ENCODE measurements at regions not wholly inside any gene's neighbourhood (a gene's known extent, or its start where the extent isn't known, plus 50 kb on each side); places are given as distances from the start of the nearest gene placed in this dataset.

GRCh38 chr3:28103861-28104260 lies 137.6 kb upstream of the CMC1 start:
- Histone ChIP-seq H3K27me3 (no peaks in the 10 kb centered on the region), H3K27ac (no peak overlapping the region), H3K9me3 (peaks cover 12% of the 10 kb centered on the region in 2 donors), H3K4me1 (no peaks in the 10 kb centered on the region), H3K4me3 (no peak overlapping the region), H3K36me3 (no peaks in the 10 kb centered on the region)
- intact Hi-C loops (cut with DNase I) = no loop called here
- DNase-seq (ENCODE audit: low spot score in 2 of 2) = no peak
- TF ChIP-seq, protein P1, sequence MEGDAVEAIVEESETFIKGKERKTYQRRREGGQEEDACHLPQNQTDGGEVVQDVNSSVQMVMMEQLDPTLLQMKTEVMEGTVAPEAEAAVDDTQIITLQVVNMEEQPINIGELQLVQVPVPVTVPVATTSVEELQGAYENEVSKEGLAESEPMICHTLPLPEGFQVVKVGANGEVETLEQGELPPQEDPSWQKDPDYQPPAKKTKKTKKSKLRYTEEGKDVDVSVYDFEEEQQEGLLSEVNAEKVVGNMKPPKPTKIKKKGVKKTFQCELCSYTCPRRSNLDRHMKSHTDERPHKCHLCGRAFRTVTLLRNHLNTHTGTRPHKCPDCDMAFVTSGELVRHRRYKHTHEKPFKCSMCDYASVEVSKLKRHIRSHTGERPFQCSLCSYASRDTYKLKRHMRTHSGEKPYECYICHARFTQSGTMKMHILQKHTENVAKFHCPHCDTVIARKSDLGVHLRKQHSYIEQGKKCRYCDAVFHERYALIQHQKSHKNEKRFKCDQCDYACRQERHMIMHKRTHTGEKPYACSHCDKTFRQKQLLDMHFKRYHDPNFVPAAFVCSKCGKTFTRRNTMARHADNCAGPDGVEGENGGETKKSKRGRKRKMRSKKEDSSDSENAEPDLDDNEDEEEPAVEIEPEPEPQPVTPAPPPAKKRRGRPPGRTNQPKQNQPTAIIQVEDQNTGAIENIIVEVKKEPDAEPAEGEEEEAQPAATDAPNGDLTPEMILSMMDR (IDR thresholded peaks at IDR 0.05) = no peak

DNA sequence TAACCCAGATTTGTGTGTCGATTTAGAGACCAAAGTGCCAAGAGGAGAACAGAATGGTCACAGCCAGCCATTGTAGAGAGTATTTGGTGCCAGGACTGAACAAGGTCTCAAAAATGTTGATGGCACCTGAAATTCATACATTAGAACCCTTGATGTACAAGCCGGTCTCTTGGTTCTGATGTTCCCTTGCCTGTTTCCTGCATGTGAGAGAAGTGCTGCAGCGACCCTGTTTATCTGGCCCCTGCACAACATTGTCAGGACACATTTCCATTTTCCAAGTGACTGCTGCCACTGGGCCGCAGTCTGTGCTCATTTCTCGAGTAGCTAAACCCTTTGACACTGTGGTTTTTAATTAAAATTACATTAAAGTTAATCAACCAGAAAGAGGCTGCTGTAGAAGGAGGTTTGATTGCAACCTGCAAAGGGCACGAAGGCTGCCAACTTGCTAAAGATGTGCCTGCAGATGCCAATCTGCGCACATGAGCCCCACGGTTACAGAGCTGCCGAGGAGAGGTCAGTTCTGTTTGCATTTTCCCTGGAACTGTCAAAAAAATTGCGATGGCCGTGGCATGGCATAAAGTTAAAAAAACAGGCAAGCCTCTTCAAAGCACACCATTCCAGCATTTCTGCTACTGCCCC lies 136.4 kb upstream of the CMC1 start:
- Histone ChIP-seq H3K36me3 (no peaks in the 10 kb centered on the region), H3K9me3 (peaks cover 2 to 4% of the 10 kb centered on the region in 2 donors), H3K4me3 (no peak overlapping the region), H3K27me3 (no peaks in the 10 kb centered on the region), H3K27ac (no peak overlapping the region), H3K4me1 (no peaks in the 10 kb centered on the region)
- intact Hi-C loops (cut with DNase I) = no loop called here
- no peak for DNase-seq (ENCODE audit: low spot score in 2 of 2)
- TF ChIP-seq, protein P1 (IDR thresholded peaks at IDR 0.05) = no peak

DNA sequence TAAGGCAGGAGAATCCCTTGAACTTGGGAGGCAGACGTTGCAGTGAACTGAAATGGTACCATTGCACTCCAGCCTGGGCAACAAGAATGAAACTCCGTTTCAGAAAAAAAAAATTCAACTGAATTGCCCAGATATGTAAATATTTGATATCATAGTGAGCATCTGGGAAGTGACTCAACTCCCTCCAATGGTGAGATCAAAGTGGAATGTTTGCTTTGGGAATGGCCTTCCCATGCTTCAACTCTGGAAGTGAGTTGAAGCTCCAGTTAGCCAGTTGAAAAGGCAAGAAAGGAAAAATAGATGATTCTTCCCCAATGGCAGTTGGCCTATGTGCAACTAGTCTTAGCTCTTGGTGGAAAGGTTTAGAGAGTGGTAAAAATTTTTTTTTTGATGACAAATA lies 131.6 kb upstream of the CMC1 start:
- TF ChIP-seq, protein P1 (IDR thresholded peaks at IDR 0.05) = no peak
- intact Hi-C loops (cut with DNase I) = no loop called here
- H3K4me3 ChIP-seq = no peak overlapping the region
- no peak overlapping the region for H3K27ac ChIP-seq
- no peaks in the 10 kb centered on the region for H3K9me3 ChIP-seq
- H3K4me1 ChIP-seq = no peaks in the 10 kb centered on the region
- no peak for DNase-seq (ENCODE audit: low spot score in 2 of 2)
- no peaks in the 10 kb centered on the region for H3K27me3 ChIP-seq
- H3K36me3 ChIP-seq = no peaks in the 10 kb centered on the region

DNA sequence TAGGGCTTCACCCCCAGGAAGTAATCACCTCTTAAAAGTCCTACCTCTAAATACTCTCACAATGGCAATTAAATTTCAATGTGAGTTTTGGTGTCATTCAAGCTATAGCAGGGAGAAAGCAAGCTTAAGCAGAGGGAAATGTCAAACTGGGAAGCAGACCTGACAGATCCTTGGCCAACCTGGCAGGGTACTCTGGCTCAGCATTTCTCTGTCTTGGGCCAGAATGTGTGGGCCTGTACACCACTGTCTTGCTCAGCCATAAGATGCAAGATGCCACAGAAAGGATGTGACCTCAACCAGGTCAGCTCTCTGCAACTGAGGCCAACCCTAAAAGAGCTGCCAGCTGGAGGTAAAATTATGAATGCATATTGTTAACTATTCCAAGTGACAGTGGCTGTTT lies 130.6 kb upstream of the CMC1 start:
- no peak for DNase-seq (ENCODE audit: low spot score in 2 of 2)
- H3K27me3 ChIP-seq = no peaks in the 10 kb centered on the region
- H3K4me1 ChIP-seq = no peaks in the 10 kb centered on the region
- no peaks in the 10 kb centered on the region for H3K9me3 ChIP-seq
- no peaks in the 10 kb centered on the region for H3K36me3 ChIP-seq
- no peak overlapping the region for H3K4me3 ChIP-seq
- TF ChIP-seq, protein P1 (IDR thresholded peaks at IDR 0.05) = no peak
- no peak overlapping the region for H3K27ac ChIP-seq
- intact Hi-C loops (cut with DNase I) = no loop called here

- Histone ChIP-seq H3K4me1 (no peaks in the 10 kb centered on the region), H3K27me3 (no peaks in the 10 kb centered on the region), H3K36me3 (no peaks in the 10 kb centered on the region), H3K4me3 (no peak overlapping the region), H3K9me3 (no peaks in the 10 kb centered on the region), H3K27ac (no peak overlapping the region)
- DNase-seq (ENCODE audit: low spot score in 2 of 2) = no peak
- intact Hi-C loops (cut with DNase I) = no loop called here
- TF ChIP-seq, protein P1 (IDR thresholded peaks at IDR 0.05) = no peak
Measured at GRCh38 chr3:28114893-28115292, 126.5 kb upstream of the CMC1 start.

DNA sequence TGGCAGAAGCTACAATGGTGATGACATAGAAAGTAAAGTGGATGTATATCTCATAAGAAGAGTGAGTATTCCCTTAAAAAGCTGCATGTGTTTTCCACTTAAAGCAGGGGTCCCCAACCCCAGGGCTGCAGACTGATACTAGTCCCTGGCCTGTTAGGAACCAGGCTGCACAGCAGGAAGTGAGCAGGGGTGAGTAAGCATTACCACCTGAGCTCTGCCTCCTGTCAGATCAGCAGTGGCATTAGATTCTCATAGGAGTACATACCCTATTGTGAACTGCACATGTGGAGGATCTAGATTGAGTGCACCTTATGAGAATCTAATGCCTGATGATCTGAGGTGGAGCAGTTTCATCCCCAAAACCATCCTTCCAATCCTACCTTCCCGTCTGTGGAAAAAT lies 126.1 kb upstream of the CMC1 start:
- no peaks in the 10 kb centered on the region for H3K4me1 ChIP-seq
- TF ChIP-seq, protein P1 (IDR thresholded peaks at IDR 0.05) = no peak
- H3K27me3 ChIP-seq = no peaks in the 10 kb centered on the region
- H3K9me3 ChIP-seq = no peaks in the 10 kb centered on the region
- no peak overlapping the region for H3K4me3 ChIP-seq
- no peak overlapping the region for H3K27ac ChIP-seq
- no peaks in the 10 kb centered on the region for H3K36me3 ChIP-seq
- intact Hi-C loops (cut with DNase I) = no loop called here
- DNase-seq (ENCODE audit: low spot score in 2 of 2) = no peak
